D721Med (cell line): ENCODE measurements at regions not wholly inside any gene's neighbourhood (a gene's known extent, or its start where the extent isn't known, plus 50 kb on each side); places are given as distances from the start of the nearest gene placed in this dataset.

Experiments
- DNase-seq: peaks from one replicate; pipeline ENCODE4 v3.0.0; 2011; ENCODE audit warnings: low spot score; ENCODE audit not compliant: insufficient read length
- FAIRE-seq: peaks from 2 replicates; lab custom pipeline; 2011; peaks lifted over from hg19 to GRCh38; lab: Jason Lieb, UNC
- CTCF ChIP-seq: IDR thresholded peaks from 2 replicates; pipeline ENCODE4 v1.5.1; 2012; ENCODE audit warnings: mild to moderate bottlenecking, control low read depth; ENCODE audit not compliant: insufficient read depth; ENCODE audit errors: missing control alignments

- no peak for TF ChIP-seq CTCF
- no peak for FAIRE-seq
- DNase-seq, result no peak
Observed at GRCh38 chr15:93223803-93224202, 134.8 kb upstream of the RGMA start.

- no peak for TF ChIP-seq CTCF
- no peak for FAIRE-seq
- DNase-seq, result no peak
Observed at GRCh38 chr15:93221759-93222158, 132.7 kb upstream of the RGMA start.

- FAIRE-seq (no peak), DNase-seq (no peak)
- no peak for TF ChIP-seq CTCF
Observed at GRCh38 chr15:93219859-93220420, 130.9 kb upstream of the RGMA start.

- no peak for TF ChIP-seq CTCF
- no peak for DNase-seq
- FAIRE-seq, result no peak
Observed at GRCh38 chr15:93217343-93217742, 128.3 kb upstream of the RGMA start.

- FAIRE-seq (no peak), DNase-seq (no peak)
- TF ChIP-seq CTCF, result no peak
Observed at GRCh38 chr15:93214106-93214505, 125.1 kb upstream of the RGMA start.

GRCh38 chr15:93213281-93213680 lies 124.3 kb upstream of the RGMA start:
- FAIRE-seq, result no peak
- DNase-seq, result no peak
- TF ChIP-seq CTCF, result no peak

- FAIRE-seq, result no peak
Observed at GRCh38 chr15:93212578-93212977, 123.6 kb upstream of the RGMA start.

More at GRCh38 chr15:93212578-93212977, 123.6 kb upstream of the RGMA start:
- no peak for TF ChIP-seq CTCF
- DNase-seq, result no peak
